ENCODE measurements at regions not wholly inside any gene's neighbourhood (a gene's known extent, or its start where the extent isn't known, plus 50 kb on each side); places are given as distances from the start of the nearest gene placed in this dataset.

DNA sequence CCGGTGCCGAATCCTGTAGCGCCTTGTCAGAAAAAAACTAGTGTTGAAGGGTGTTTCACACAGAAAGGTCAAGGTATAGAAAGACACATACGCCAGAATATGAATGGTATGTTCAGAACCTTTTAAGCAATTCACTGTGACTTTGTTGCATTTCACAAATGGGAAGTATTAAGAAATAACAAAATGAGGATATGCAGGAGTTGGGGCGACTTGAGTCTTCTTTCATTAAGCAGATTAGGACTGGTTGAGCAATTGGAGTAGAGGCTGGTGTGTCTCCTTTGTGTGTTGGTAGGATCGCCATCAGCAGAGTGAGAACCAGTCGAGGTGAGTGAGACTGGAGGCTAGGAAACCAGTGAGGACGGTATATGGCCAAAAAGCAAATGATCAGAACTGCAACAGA, 1454.5 kb upstream of the TENM3 start:
- no peak for DNase-seq (ENCODE audit: low read depth)

DNA sequence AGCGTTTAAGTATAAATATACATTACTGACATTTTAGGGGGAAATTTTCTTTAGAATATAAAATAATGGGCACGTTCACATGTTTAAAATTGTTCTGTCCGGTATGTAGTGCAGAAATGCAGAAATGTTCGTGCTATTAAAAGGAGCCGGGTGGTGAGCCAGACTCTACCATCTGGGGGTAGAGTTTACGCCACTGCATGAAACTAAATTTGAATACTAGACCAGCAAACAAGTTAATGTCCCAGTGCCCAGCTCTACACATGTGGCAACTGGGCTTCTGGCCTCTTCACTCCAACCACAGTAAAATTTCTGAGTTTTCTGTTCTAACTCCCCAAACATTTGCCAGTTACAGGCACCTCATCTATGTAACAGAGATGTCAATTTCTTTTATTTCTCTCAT, 1453.3 kb upstream of the TENM3 start:
- no peak for DNase-seq (ENCODE audit: low read depth)

DNA sequence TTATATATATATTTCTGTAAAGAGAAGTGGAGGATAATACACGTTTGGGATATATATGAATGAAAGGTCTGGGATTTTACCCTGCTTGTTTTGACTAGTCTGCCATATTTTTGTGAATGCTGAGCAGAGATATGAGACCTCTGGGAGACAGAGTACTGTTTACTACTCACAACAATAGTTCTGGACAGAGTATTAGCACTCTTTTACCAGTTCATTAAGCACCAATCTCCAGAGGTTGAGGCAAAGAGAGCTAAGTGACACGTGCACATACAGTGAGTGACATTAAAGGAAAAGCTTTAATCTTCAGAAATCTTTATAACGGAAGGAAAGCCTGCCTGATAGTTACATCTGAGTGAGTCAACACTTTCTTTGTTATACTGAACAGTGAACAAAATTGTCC, 1452.7 kb upstream of the TENM3 start:
- DNase-seq (ENCODE audit: low read depth), result no peak

DNA sequence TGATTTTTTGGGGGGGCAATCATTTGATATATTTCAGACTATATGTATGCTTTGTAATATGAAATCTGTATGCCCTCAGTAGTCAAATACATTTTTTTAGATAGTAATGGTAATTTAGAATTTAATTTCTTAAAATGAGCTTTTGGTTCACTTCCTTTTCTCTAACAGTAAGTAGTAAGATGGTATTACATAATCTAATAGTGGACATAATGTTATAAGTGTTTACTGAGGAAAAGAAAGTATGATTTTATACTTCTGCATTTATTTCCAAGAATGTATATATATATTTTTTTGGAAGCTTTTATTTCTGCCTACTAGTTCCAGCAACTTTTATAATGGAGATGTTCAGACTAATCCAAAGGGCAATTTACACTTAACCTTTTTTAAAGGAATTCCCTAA, 1450.7 kb upstream of the TENM3 start:
- DNase-seq (ENCODE audit: low read depth), result no peak

DNA sequence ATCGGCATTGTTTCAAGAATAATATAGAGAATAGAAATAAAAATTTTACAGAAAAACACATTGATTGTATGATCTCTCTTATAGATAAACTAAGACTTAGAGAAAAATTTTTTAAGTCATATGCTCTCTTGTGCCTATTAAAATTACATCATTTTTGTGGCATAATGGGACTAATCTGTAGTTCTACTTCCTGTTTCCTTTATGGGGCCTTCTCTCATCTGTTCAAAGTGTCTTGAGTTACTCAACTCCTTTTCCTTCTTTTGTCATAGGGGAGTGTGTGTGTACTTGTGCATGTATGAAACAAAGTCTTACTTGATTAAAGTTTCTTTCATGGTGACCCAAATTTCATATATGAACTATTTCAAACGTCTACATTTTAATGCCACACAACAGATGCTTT, 1448.9 kb upstream of the TENM3 start:
- no peak for DNase-seq (ENCODE audit: low read depth)

DNA sequence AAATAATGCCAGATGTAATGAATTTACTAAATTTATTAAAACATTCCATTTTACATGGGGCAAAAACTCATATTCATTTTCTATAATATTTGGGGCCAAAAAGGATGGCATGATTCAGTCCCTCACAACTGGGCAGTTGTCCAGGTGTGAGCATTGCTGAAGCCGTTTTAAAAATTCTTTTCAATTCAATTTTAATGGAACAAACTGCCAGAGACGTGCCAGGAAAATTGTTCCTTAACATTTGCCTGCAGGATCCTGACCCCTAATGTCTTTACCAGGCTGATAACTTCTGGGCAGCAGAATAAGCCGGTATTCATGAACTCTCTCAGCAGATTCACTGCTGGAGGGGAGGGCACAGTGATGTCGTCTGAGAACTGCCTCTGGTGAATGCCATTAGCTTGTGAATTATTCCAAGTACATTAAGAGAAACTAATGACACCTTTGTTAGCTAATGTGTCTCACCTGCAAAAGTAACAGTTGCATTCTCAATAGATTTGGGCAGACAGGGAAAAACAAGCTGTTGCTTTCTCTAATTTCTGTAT, 1445.1 kb upstream of the TENM3 start:
- DNase-seq (ENCODE audit: low read depth), result no peak

DNA sequence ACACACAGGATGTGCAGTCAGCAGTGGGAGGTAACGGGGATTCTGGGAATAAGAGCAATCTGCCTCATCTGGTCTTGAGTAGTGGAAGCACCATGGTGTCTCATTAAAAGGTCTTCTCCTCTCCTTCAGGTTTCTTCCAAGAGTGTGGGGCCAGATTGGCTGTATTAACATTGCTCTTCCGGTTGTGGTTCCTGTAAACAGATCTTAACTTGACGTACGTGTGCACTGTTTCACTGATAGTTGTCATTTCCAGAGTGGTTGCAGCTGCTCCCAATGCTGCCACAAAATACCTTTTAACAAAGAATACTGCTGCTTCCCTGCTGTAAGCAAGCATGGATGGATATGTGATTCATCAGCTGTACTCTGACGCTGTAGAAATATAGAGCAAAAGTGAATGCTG, 1443.4 kb upstream of the TENM3 start:
- no peak for DNase-seq (ENCODE audit: low read depth)

DNA sequence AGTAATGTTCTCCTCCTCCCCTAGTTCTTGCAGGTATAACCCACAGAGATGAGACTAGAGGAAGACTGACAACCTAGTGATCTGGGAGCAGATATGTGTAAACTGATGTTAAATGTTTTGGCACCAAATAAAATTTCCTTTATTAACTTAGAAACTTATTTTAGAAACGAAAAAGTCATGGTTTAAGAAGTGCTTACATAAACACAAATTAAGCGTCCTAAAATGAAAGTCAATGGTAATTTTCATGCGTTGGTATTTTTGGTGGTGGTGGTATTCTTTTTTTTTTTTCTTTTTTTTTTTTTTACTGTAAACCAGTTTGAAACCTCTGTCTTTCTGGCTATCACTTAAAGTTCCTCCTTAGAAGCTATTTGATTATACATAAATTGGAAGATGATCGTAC, 1438.1 kb upstream of the TENM3 start:
- DNase-seq (ENCODE audit: low read depth), result no peak

DNA sequence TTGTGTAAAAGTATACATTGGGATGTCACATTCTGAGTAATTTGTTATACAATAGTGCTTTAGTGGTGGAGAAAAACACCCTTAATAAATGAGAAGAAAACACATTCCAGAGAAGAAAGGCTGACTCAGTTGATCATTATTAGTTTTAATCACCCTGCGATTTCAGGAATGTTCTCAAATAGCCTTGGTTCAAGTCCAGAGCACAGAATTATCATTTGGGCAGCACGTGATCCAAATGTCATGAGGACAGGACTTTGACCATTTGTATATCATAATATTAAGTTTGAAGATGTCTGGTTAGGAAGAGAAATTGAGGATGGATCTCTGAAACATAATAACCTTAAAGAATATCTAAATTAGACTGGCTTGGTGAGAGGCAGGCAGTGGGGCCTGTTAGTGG, 1434.3 kb upstream of the TENM3 start:
- DNase-seq (ENCODE audit: low read depth), result no peak

DNA sequence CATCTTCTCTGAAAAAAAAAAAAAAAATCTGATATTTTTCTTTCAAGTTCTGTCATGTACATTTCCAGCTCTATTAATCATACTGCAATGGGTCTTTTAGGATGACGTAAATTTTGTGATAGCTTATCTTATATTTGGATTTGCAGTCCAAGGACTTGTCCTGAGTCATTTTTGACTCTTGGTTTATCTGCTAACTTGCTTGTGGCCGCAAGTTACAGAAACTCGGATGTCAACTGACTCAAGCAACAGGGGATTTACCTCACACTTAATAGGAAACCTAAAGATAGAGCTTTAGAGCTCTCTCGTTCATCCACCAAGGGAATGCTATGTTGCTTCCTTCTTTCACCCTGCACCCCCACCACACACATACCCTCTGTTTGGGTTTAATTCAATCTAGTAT, 1433.8 kb upstream of the TENM3 start:
- DNase-seq (ENCODE audit: low read depth), result no peak

DNA sequence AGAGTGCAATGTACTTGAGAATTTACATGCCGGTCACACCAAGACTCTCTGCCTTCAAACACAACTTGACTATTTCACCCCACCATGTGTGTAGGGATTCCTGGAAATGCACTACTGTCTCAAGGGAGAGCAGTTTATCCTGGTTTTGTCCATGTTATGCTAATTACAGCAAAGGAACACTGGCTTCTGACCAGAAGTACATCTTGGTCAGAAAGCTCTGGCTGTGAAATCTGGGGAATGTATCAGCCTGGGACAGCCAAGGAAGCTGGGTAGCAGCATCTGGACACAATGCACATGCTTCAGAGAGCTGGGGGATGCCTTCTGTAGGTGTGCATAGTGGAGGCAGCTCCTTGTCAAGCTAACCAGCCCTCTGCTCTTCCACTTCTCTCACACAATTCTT, 1432.6 kb upstream of the TENM3 start:
- no peak for DNase-seq (ENCODE audit: low read depth)

DNA sequence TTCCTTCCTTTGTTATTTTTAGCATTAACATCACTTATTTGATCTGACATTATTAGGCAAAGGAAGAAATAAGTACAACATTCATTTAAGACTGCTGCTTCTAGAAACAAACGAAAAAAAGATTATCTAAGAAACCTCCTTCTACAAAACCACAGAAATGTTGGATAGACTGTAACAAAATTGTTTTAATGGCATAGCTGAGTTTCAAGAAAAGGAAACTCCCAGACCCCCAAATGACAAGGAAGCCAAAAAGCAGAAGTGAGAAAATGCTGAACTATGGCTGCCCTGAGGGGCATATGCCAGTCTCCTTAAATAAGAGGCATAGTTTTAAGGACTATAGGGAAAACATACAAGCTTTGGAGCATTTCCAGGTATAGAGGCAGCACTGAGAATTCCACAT, 1431.6 kb upstream of the TENM3 start:
- DNase-seq (ENCODE audit: low read depth), result no peak

DNA sequence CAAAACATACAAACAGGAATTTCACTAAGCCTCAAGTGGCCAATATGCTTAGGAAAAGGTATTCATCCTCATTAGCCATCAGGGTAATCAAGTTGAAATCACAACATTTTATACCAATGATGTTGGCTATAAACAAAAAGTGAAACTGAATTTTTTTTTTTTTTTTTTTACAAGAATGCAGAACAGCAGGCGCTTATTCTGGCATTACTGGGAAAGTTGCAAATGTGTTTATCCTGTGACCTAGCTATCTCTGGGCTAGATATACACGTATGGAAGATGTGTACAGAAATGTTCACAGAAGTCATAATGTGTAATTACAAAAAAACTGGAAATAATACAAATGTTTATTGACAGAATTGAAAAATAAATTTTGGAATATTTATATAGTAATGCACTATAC, 1430.4 kb upstream of the TENM3 start:
- DNase-seq (ENCODE audit: low read depth), result no peak

DNA sequence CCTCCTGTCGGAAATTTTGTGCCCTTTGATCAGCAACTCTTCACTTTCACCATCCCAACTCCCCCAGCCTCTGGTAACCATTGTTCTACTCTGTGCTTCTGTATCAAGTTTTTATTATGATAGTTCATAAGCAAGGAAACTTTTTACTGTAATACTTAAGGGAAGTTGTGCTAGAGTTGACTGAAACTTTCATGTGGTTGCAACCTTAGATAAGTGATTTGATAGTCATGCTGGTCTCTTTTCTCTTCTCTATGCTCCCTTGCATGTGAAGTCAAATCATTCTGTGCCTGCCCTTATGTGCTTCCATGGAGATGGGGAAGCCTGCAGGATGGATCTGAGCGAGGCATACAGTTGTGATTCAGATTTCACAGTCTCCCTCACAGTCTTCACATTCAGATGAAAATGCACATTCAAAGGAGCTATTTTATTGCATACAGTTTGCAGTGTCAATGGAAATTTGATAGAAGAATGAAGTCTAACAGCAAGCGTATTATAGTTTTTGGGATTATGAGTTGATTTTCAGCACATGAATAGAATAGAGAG, 1428.3 kb upstream of the TENM3 start:
- DNase-seq (ENCODE audit: low read depth), result no peak

DNA sequence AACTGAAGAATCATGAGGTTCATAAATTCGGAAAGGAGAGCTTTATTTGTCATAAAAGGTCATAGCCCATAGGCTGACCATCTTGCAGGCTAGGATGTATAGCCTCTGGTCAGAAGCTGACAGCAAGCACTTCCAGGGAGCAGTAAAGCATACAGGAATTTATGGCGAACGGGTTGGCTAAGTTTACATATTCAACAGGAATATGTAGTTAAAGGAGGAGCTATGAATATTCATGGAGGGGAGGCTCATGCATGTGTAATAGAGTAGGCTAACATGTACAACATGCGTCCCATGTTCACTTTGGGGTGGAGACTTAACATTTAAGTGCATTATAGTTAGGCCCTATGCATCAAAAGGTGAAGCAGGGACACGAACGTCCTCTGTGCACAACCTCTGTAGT, 1425.7 kb upstream of the TENM3 start:
- DNase-seq (ENCODE audit: low read depth), result no peak

DNA sequence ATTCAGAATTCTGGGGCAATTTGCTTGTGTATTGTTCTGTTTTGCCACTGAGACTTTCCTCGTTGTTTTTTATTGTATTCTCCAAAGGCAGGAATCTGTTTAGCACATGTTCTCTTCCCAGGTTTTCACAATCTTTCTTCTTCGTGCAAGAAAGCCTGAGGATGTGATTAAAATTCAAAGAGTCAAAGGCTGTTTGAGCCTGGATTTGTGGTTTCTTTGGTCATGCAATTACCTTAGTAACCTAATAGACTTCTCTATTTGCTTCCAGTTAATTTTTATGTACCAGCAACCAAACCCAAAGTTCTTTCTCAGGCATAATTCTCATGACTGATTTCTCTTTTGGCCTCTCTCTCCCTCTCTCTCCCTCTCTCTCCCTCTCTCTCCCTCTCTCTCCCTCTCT, 1420.1 kb upstream of the TENM3 start:
- DNase-seq (ENCODE audit: low read depth), result peak; percentile 46

DNA sequence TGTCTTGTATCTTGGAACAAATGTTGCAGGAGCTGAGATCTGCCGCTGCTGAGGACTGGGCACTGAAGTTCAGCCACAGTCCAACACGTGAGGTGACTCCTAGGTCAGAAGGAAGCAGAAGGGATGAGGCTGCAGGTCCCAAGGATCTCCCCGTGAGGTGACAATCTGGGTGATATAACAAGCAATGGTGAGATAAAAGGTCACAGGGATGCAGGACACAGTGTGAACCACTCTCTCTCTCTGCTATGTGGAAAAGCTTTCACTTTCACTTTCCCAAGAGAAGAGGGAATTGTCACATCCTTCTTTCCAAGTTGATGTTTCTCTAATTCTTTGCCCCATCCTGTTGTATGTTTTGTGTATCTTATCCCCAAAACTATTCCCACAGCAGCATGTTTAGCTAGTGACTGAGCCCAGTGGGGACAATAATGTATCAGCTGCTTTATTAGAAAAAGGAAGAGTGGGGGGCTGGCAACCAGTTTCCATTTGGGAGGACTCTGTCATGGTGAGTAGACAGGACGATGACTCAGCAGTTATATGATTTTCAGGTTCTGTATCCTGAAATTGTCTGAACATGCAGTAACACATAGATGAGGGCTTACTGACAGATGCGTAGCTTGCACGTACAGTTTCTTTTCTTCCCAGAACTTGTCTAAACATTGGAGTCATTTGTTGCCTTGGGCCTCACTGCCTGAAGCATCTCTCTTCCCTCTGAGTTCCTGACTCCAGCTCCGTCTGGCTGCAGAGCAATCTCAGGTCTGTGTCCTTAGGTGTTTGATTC, 1415.8 kb upstream of the TENM3 start:
- peak; percentile 56 for DNase-seq (ENCODE audit: low read depth)

DNA sequence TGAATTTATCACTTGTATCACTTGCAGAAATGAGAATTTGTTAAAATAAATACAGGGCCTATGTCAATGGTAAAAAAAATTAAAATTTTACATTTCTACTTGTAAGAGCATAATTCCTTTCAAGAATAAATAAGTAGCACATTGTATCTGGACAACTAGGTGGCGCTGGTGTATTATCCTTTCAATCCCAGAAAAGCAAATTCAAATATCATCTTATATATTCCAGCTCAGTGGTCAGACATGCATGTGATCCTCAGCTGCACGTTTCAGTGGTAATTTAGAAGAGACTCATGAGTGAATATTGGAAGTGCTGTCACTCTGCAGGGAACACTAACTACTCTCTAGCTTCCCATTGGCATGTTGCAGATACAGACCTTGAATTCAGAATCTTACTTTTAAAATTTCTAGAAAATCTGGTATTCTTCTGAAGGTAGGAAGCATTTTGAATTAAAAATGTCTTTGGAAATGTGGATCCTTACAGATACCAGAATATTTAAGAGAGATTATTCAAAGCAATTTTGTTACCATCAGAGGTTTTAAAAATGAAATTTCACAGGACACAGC, 1414.7 kb upstream of the TENM3 start:
- DNase-seq (ENCODE audit: low read depth), result peak; percentile 66

DNA sequence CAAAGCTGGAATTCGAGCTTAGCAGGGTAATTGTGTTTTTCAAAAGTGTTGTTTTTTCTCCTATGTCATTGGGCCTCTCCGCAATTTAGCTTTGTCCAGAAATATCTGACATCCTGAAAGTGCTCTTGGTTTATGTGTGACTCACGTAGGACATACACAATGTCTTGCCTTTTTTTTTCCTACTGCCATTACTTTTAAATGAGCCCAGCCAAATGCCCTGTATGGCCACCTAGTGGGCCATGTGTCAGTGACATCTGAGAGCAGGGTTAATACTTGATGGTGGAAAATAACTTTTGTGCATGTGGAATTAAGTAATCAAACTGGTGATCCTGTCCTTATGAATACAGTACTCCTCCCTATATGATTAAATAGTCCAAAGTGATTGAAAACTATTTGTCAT, 1411.1 kb upstream of the TENM3 start:
- peak; percentile 28 for DNase-seq (ENCODE audit: low read depth)

DNA sequence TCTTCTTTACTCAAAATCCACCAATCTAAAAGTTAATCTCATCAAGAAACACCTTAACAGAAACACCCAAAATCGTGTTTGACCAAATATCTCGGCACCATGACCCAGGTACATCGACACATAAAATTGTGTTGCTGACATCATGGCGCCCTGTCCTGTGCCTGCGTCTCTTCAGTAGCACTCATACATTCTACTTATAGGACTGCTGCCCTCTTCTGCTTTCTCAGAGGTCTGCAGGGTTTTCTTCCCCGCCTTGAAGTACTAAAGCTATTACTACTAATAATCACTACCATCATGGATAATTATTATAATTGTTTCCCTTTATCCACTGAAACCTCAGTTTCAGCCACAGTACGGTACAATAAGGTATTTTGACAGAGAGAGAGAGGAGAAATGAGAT, 1403.1 kb upstream of the TENM3 start:
- DNase-seq (ENCODE audit: low read depth), result no peak

DNA sequence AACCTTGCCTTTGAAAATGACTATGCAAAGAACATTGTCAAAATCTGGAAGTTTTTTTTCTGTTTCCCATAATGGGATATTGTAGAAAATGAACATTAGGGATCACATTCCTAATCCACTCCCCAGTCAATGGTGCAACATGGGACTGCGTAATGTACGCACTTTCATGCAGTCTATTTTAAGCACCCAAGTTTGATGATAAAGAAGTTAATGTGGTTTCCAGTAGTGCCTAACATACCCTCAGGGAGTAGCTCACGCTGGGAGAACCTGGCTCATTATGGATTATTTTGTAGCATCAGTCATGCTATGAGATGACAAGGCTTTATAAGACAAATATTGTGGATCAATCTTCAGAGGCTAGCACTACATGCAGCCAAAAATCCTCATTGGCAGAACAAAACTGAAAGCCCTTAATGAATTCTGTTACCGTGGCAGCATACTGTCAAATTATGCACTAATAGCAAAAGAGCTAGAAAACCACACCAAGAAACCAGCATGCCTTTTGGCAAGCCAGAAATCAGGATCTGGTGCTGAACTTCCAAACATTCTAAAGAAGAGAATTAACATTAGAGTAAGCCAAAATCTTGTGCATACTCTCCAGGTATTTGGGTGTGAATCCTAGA, 1392.8 kb upstream of the TENM3 start:
- no peak for DNase-seq (ENCODE audit: low read depth)

DNA sequence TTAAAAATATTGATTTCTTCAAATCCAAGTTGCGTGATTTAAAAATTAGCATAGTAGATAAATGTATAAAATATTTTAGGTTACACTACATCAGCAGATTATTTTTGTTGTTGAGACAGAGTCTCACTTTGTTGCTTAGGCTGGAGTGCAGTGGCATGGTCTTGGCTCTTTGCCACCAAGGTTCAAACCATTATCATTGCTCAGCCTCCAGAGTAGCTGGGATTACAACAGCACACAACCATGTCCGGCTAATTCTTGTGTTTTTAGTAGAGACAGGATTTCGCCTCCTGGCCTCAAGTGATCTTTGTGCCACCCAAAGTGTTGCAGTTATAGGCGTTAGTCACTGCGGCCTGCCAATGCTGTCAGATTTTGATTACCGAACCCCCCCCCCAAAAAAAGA, 1390.5 kb upstream of the TENM3 start:
- no peak for DNase-seq (ENCODE audit: low read depth)

DNA sequence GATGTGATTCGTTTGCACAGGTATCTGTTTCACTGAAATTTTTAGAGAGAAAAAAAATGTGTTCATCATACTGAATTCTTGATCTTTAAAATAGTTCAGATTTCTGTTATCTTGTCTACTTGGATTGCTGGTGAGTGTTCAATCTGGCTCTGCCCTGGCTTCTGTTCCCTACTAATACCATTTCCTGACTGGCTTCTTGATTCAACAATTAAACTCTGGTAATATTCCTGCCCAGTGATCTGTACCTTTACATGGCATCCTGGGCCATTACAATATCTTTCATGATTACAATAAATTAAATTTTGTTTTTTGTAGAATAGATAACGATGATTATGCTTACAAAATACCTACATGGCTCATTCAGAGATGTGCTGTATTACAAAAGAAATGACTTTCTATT, 1388.0 kb upstream of the TENM3 start:
- DNase-seq (ENCODE audit: low read depth), result no peak
